Kidney glomerular epithelial cell (primary cell): ENCODE measurements at regions not wholly inside any gene's neighbourhood (a gene's known extent, or its start where the extent isn't known, plus 50 kb on each side); places are given as distances from the start of the nearest gene placed in this dataset.
"Not testable (repeated sequence)": the region's sequence is repeated elsewhere in the genome, so short reads cannot be mapped to it uniquely, and the experiment has no call there.

Source experiments
- DNase-seq: peaks from one replicate; lab custom pipeline; 2025; lab: John Stamatoyannopoulos, UW

- DNase-seq, result no peak
Measured at GRCh38 chr5:23235246-23235645, 272.2 kb upstream of the PRDM9 start.

DNA sequence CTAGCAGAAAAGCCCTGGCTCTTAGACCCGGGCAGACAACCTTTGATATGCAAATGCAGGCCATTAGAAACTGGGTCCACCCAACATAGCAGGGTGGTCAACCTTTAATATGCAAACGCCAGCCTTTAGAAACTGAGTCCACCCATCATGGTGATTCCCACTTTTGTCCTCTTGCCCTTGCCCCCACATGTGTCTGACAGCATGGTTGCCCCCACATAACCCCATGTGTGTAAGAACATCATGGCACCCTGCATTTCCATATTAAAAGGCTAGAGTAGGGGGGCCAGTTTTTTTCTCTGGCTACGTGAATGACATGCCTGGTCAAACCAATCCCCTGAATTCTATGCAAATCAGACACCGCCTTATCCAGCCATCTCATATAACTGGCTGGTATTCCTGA, 273.2 kb upstream of the PRDM9 start:
- DNase-seq, result no peak

- no peak for DNase-seq
Measured at GRCh38 chr5:23223846-23224245, 283.6 kb upstream of the PRDM9 start.

DNA sequence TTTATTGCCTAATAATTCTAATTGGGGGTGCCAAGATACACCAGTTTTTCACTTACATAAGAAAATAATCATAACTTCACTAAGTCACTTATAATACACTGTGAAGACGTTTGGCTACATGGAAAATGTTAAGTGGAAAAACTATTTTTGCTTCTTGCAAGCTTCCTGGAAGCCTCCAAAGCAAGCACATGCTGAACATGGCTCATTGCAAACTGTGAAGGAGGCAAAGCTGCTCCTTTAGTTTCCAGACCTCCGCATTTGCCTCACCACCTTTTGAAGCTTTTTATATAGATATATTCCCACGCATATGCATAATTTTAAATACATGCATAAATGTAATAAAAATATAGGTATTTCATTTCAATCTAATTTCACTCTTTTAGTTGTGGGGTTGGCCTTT, 285.6 kb upstream of the PRDM9 start:
- no peak for DNase-seq

DNA sequence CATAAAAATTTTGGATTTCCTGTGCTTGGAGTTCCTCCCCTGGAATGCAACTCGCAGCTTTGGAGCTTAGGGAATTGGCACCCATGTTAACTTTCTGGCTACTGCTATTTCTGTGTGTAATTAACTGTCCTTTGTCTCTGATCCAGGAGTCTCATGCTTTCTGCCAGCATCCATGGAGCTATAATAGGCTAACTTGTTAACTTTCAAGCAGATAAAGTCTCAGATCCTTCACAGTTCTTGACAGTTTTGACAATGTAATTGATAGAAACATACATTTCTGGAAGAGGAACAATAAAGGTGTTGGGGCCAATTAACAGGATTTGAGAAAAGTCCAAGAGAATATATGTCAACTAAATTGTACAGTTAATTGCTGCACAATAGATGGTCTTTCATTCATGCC, 290.2 kb upstream of the PRDM9 start:
- no peak for DNase-seq

DNA sequence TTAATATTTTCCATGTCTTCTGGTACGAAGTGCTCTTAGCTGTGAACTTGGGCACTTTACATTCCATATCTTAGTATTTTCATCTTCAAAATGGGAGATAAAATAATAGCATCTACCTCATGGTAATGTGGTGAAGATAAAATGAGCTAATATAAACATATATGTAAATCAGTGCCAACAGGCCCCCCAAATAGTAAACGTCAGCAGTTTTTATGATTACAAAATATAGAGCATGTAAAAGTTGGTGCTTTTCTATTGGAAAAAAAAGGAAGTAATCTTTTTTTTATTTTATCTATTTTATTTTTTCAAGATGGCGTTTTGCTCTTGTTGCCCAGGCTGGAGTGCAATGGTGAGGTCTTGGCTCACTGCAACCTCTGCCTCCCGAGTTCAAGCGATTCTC, 291.1 kb upstream of the PRDM9 start:
- DNase-seq, result no peak

GRCh38 chr5:23208959-23209431, 298.4 kb upstream of the PRDM9 start:
- DNase-seq, result peak; percentile 72

- DNase-seq, result no peak
Measured at GRCh38 chr5:23204111-23204510, 303.3 kb upstream of the PRDM9 start.

- no peak for DNase-seq
Measured at GRCh38 chr5:23169660-23170416, 316.7 kb upstream of the CDH12 start.

DNA sequence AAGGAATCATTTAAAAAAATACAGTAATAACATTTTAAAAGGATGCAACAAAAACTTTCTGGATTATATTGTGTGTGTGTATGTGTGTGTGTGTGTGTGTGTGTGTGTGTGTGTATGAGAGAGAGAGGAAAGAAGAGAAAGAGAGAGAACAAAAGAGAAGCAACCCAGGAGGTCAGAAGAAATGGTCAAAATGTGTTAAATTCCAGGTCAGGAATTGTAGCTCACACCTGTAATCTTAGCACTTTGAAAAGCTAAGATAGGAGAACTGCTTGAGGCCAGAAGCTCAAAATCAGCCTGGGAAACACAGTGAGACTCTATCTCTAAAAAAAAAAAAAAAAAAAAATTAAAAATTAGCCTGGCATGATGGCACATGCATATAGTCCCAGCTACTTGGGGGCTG, 311.8 kb upstream of the CDH12 start:
- no peak for DNase-seq

- DNase-seq, result no peak
Measured at GRCh38 chr5:23158179-23158578, 305.0 kb upstream of the CDH12 start.

DNA sequence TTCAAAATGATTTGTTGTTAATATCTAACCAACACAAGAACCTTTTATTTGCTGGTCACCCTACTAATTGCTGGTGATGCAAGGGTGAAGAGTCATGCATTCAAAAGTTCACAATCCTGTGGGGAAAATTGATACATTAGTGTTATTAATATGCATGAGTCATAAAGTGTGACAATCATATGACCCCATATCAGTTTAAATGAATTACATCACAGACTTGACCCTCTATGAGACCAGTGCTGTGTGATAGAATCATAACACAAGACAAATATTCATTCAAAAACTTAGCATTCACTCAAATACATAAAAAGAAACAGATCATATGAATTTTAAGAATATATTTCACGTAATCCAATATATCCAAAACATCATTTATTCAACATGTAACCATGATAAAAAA, 304.6 kb upstream of the CDH12 start:
- DNase-seq, result no peak

GRCh38 chr5:23157169-23157568, 304.0 kb upstream of the CDH12 start:
- no peak for DNase-seq

DNA sequence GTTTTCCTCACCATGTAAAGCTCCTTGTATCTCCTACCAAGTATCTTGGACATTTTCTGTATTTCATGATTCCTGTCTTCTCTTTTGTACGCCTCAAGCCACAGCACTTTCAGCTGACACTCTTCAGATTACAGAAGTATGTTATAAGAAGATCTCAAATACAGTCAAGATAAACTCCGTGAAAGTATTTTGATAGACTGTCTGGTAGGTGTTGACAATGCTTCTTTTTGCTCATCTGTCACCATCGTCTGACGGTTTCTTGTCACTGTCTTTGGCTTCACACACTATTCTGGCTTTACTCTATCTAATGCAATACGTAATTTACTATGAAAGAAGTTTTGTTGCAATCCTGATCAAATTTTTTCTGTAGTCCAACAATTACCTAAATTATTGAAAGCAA, 294.5 kb upstream of the CDH12 start:
- DNase-seq, result no peak

GRCh38 chr5:23146183-23146582, 293.0 kb upstream of the CDH12 start:
- no peak for DNase-seq

DNA sequence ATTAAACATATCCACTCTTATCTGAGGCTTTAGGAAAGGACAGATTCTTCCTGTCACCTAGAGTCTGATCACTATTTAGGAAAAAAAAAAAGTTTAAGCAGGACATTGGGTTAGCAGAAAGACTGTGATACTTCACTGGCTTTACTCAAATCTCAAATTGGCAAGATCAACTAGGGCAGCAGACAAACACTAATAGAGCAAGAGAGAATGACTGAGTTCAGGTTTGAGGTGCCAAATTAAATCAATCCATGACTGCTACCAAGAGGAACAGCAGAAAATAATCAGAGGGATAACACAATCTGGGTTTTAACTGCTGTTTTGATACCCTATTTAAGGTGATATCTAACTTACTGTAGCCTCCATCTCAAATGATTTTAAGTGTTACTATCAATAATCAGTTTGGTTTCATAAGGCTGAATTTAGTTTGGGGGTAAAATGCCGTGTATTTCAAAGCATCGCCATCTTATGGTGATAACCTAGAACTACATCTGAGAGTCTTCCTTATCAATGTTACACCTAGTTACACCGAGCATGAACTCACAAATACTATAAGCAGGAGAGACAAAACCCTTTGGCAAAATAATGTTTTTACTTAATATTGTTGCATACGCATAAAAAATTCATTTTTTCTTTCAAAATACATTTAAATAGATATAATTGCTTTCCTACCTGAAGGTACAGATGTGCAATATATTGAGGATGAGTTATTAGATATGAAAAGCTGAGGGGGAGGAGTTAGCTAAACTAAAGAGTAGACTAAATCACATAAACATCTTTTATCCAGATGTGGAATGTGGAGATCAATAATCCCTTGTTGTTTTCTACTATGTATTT, 286.4 kb upstream of the CDH12 start:
- DNase-seq, result peak; percentile 36

GRCh38 chr5:23136958-23137357, 283.8 kb upstream of the CDH12 start:
- DNase-seq, result no peak

GRCh38 chr5:23132231-23132630, 279.1 kb upstream of the CDH12 start:
- DNase-seq, result no peak

DNA sequence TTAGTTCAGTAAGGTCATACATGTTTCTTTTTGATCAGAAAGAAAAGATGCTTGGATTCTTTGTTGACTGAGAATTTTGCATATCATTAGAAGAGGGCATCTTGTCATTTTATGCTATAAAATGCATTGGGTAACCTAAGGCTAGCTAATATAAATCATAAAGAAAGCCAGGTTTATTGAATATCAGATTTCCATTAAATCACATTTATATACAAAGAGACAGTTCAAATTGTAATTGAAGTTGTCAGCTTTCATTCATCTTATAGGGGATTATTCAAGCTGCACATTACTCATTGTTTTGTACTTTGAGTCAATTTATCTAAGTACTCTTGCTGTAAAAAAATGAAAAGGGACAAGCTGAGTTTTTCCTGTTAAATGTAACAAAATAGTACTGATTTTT, 259.1 kb upstream of the CDH12 start:
- DNase-seq, result no peak

GRCh38 chr5:23105021-23105420, 251.9 kb upstream of the CDH12 start:
- DNase-seq, result no peak

DNA sequence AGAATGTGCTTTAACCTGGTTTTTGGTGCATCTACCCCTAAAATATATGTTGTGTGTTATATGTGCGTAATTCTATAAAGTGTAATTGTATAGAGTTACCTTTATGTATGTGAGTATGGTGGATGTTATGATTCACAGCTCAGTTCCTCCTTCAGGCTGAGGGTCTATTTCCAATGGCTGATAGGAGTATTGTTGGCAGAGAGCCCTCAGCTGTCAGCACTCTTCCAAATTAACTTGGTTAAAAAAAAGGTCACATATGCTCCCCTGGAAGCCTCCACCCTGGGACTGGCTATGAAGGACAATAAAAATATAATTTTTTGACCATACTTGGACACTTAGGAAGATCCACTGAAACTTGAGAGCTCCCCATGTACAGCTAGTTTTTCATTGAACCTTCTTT, 250.4 kb upstream of the CDH12 start:
- no peak for DNase-seq

GRCh38 chr5:23095418-23095817, 242.3 kb upstream of the CDH12 start:
- DNase-seq, result not testable (repeated sequence)

GRCh38 chr5:23089286-23089685, 236.1 kb upstream of the CDH12 start:
- DNase-seq, result no peak
